CD4-positive, alpha-beta T cell treated with Interleukin-21 for 1 hour (primary cell): ENCODE measurements at regions not wholly inside any gene's neighbourhood (a gene's known extent, or its start where the extent isn't known, plus 50 kb on each side); places are given as distances from the start of the nearest gene placed in this dataset.

Experiments
- DNase-seq: peaks from one replicate; pipeline ENCODE4 v3.0.0-alpha.2; 2020

GRCh38 chr11:111019871-111020670 is 225.5 kb upstream of the POU2AF2 start:
- no peak for DNase-seq

DNA sequence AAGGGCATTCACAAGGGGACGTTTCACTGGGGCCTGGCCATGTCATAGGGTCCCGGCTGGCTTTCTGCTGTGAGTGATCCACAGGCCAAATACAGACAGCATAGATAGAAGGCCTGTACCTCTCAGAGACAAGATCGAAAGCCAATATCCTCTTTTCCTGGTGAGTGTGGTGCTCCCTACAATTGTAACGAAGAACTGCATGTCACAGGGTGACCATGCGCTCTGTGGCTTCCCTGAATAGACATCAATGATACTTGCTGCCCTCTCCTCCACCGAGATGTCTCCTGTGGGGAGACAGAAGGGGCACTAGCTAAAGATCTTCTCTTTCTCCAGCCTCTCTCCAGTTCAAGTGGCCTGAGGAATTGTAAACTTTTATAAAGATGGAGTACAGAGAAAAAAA is 226.1 kb upstream of the POU2AF2 start:
- DNase-seq = no peak

- no peak for DNase-seq
Measured at GRCh38 chr11:111018566-111018965, 227.0 kb upstream of the POU2AF2 start.

DNA sequence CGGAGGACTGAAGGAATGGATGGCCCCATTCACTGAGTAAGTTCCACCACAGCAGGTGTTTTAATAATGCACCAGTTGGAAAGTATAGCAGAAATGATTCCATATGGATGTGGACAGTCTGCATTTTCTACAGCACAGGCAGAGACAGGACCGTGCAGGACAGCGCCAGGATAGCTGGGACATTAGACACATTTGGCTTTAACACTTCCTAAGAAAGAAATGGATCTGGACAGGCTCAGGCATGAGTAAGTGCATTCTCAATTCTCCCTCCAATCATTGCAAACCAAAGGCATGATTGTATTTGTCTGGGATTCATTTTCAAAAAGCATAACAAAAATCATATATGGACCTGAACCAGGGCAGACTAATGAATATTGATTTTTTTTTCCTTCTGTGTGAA is 233.0 kb upstream of the POU2AF2 start:
- no peak for DNase-seq

GRCh38 chr11:111011275-111011594 is 234.3 kb upstream of the POU2AF2 start:
- no peak for DNase-seq

GRCh38 chr11:111010391-111011274 is 234.9 kb upstream of the POU2AF2 start:
- no peak for DNase-seq

GRCh38 chr11:111006227-111006626 is 239.3 kb upstream of the POU2AF2 start:
- no peak for DNase-seq

- DNase-seq = no peak
Measured at GRCh38 chr11:111001986-111002611, 243.4 kb upstream of the POU2AF2 start.

DNA sequence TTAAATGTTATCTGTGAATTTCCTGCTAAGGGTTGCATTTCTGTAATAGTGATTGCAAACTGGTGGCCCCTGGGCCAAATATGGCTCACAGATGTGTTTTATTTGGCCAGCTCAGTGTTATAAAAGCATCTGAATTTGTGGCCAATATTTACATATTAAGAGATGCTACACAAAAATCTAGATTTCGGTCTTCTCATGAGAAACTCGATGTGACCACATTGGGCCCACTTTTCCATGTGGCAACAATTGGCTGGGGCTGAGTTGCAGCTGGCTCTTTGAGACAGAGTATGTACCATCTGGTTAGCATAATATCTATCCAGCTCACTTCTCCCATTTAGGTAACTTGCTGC is 244.5 kb upstream of the POU2AF2 start:
- DNase-seq = no peak

GRCh38 chr11:111000400-111001080 is 245.0 kb upstream of the POU2AF2 start:
- no peak for DNase-seq

- DNase-seq = no peak
Measured at GRCh38 chr11:110992481-110992880, 253.0 kb upstream of the POU2AF2 start.

- DNase-seq = no peak
Measured at GRCh38 chr11:110991661-110992355, 253.7 kb upstream of the POU2AF2 start.

DNA sequence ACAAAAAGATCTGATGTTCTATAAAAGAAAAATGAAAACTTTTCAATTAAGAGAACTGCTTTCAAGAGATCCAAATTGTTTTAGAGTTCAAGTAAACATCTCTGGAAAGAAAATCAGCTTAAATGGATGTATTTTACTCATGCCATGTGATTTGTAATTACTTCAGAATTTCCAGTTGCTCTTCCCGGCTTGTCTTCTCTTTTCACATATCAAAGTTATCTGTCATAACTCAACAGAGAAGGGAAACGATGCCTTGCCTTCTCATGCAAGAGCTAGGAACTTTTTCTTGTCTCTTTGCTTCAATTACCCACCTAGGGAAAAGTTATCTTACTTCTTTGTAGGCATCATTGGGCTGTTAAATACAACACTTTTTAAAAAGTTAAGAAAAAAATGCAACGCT is 255.2 kb upstream of the POU2AF2 start:
- DNase-seq = no peak

- no peak for DNase-seq
Measured at GRCh38 chr11:110989428-110990133, 255.9 kb upstream of the POU2AF2 start.

DNA sequence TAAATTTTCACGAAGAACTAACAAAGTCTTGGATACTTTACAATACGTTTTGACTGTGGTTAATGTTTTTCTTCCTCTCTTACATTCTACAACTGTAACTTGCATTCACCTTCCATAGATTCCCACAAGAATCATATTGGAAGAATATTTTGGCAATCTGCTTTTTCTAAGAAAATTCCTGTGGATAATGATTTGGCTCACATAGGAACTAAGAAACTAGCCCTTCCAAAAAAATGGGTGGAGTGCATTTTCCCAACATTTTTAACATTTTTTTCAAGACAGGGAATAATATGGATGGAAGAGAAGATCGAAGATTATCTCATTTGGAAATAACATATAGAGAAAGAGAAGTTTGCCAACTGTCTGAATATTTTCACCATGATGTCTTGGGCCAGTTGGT is 256.9 kb upstream of the POU2AF2 start:
- no peak for DNase-seq

DNA sequence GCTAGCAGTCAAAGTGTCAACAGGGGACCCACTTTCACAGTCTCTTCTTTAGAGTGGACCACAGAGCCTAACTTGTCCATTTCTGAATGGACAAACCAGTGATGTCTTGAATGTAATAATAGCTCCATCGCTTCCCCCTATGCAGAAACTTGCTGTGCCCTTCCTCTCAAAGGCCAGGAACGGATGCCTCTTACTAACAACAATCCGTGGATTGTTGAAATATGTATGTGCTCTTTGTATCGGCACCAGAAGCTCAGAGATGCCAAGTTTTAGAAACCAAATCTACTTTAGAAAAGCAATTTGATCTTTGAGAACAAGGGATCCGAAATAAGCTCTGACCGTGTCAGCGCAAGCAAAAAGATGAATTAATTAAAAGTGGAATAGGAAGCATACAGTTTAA is 259.5 kb upstream of the POU2AF2 start:
- no peak for DNase-seq

DNA sequence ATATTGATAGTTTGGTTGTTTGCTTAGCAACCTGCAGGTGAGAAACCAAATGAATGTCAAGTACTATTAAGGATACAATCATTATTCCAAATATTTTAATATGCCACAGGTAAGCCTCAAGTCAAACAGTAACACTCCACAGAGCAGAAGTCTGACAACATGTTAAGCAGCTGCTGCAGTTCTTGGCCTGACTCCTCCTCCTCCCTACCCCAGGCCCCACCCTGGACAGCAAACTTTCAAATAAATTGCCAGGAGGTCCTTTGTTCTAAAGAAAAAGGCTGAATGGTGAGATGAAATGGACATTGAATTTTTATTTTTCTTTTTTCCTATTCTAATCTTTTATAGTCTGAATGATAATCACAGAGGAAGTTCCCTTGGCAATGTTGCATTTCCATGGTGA is 260.0 kb upstream of the POU2AF2 start:
- DNase-seq = no peak

GRCh38 chr11:110984693-110985092 is 260.8 kb upstream of the POU2AF2 start:
- no peak for DNase-seq

DNA sequence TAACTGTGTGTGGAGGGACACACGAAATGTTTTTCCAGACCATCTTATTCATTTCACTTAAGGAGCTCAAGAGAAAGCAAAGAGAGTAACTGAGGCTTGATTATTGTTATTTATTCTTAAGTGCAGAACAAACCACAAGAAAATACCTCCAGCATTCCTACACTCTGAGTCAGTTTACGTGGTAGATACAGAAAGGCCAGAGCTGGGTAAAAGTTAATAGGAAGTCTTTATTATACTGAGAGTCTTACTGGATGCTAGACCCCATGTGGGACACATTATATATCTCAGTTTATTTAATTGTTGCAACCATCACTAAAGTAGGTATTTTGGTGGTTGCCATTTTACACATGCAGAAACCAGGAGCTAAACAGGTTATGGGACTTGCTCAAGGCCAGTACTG is 261.4 kb upstream of the POU2AF2 start:
- no peak for DNase-seq

DNA sequence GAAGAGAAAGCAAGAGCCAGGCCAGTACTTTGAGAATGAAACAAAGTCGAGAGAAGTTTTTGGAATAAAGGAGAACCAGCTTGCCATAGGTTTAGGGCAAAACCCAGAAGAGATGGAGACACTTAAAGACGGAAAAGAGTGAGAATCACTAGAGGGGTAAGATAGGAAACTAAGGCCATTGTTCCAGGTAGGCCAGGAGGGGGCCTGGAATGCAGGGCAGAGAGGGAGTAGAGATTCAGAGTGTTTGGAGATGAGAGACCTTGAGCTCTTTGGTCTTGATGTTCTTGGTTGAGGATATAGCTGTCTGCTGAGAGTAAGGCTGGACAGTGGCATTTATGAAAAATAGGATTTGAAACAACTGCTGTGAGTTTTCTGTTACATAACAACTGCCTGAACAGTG is 263.3 kb upstream of the POU2AF2 start:
- no peak for DNase-seq

- no peak for DNase-seq
Measured at GRCh38 chr11:110979696-110980095, 265.8 kb upstream of the POU2AF2 start.

DNA sequence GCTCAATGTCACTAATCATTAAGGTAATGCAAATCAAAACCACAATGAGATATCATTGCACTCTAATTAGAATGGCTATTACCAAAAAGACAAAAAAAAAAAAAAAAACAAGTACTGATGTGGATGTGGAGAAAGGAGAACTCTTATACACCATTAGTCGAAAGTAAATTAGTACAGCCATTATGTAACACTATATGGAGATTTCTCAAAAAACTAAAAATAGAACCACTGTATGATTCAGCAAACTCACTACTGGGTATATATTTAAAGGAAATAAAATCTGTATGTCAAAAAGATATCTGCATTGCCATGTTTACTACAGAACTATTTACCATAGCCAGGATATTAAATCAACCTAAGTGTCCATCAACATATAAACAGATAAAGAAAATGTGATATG is 265.4 kb upstream of the ARHGAP20 start:
- DNase-seq = no peak
